ENCODE measurements at regions not wholly inside any gene's neighbourhood (a gene's known extent, or its start where the extent isn't known, plus 50 kb on each side); places are given as distances from the start of the nearest gene placed in this dataset.

- TF ChIP-seq POLR2AphosphoS5 (IDR thresholded peaks at IDR 0.05; ENCODE audit: low read depth, low read length) (no peak), TAF1 (IDR thresholded peaks at IDR 0.05; ENCODE audit: borderline replicate concordance, insufficient read depth, low read length) (no peak), REST (IDR thresholded peaks at IDR 0.05; ENCODE audit: insufficient read depth in 1 of 2, low read depth in 2 of 2, low read length in 2 of 2) (no peak)
Measured at GRCh38 chr11:33953289-33953688, 61.4 kb upstream of the LMO2 start.

- TF ChIP-seq TAF1 (IDR thresholded peaks at IDR 0.05; ENCODE audit: borderline replicate concordance, insufficient read depth, low read length) (no peak), POLR2AphosphoS5 (IDR thresholded peaks at IDR 0.05; ENCODE audit: low read depth, low read length) (no peak), SIN3A (IDR thresholded peaks at IDR 0.05; ENCODE audit: borderline replicate concordance, insufficient read depth, low read length) (no peak), REST (IDR thresholded peaks at IDR 0.05; ENCODE audit: insufficient read depth in 1 of 2, low read depth in 2 of 2, low read length in 2 of 2) (no peak), FOXP2 (optimal IDR thresholded peaks at IDR 0.05; ENCODE audit: borderline replicate concordance, extremely low read depth, extremely low read length, insufficient read depth) (no peak)
Measured at GRCh38 chr11:33952805-33953204, 60.9 kb upstream of the LMO2 start.

- no peak for TF ChIP-seq TAF1 (IDR thresholded peaks at IDR 0.05; ENCODE audit: borderline replicate concordance, insufficient read depth, low read length)
Measured at GRCh38 chr11:33949252-33949913, 57.5 kb upstream of the LMO2 start.

- TF ChIP-seq TAF1 (IDR thresholded peaks at IDR 0.05; ENCODE audit: borderline replicate concordance, insufficient read depth, low read length) (no peak), SIN3A (IDR thresholded peaks at IDR 0.05; ENCODE audit: borderline replicate concordance, insufficient read depth, low read length) (no peak), FOXP2 (optimal IDR thresholded peaks at IDR 0.05; ENCODE audit: borderline replicate concordance, extremely low read depth, extremely low read length, insufficient read depth) (no peak), REST (IDR thresholded peaks at IDR 0.05; ENCODE audit: insufficient read depth in 1 of 2, low read depth in 2 of 2, low read length in 2 of 2) (no peak), POLR2AphosphoS5 (IDR thresholded peaks at IDR 0.05; ENCODE audit: low read depth, low read length) (no peak)
Measured at GRCh38 chr11:33948494-33948893, 56.6 kb upstream of the LMO2 start.

- TF ChIP-seq TAF1 (IDR thresholded peaks at IDR 0.05; ENCODE audit: borderline replicate concordance, insufficient read depth, low read length) (no peak), SIN3A (IDR thresholded peaks at IDR 0.05; ENCODE audit: borderline replicate concordance, insufficient read depth, low read length) (no peak), FOXP2 (optimal IDR thresholded peaks at IDR 0.05; ENCODE audit: borderline replicate concordance, extremely low read depth, extremely low read length, insufficient read depth) (no peak), REST (IDR thresholded peaks at IDR 0.05; ENCODE audit: insufficient read depth in 1 of 2, low read depth in 2 of 2, low read length in 2 of 2) (no peak), POLR2AphosphoS5 (IDR thresholded peaks at IDR 0.05; ENCODE audit: low read depth, low read length) (no peak)
Measured at GRCh38 chr11:33946930-33947329, 55.1 kb upstream of the LMO2 start.

All from PFSK-1 (cell line).